Osteoblast (primary cell): ENCODE measurements at regions not wholly inside any gene's neighbourhood (a gene's known extent, or its start where the extent isn't known, plus 50 kb on each side); places are given as distances from the start of the nearest gene placed in this dataset.

Experiments used
- DNase-seq: peaks from one replicate; pipeline ENCODE4 v3.0.0; 2011; ENCODE audit warnings: low spot score, mixed read lengths; ENCODE audit not compliant: insufficient read length; ENCODE audit errors: missing footprints
- H2AFZ ChIP-seq: 2 replicates; pipeline ENCODE4 v1.6.0; 2011; ENCODE audit warnings: mild to moderate bottlenecking, low read length
- H3K27ac ChIP-seq: 2 replicates; pipeline ENCODE4 v1.5.1; 2011; ENCODE audit warnings: mild to moderate bottlenecking, low read depth, low read length, moderate library complexity
- H3K27me3 ChIP-seq: 2 replicates; pipeline ENCODE4 v1.6.0; 2012; ENCODE audit warnings: mild to moderate bottlenecking, control low read depth, inconsistent platforms, low read length, moderate library complexity; ENCODE audit not compliant: insufficient read depth
- H3K36me3 ChIP-seq: 2 replicates; pipeline ENCODE4 v1.5.1; 2011; ENCODE audit warnings: mild to moderate bottlenecking, low read length, control low read depth, moderate library complexity; ENCODE audit not compliant: insufficient read depth
- H3K4me1 ChIP-seq: 2 replicates; pipeline ENCODE4 v1.5.1; 2011; ENCODE audit warnings: mild to moderate bottlenecking, low read length, control low read depth, moderate library complexity; ENCODE audit not compliant: insufficient read depth
- H3K4me2 ChIP-seq: 2 replicates; pipeline ENCODE4 v1.6.0; 2011; ENCODE audit warnings: mild to moderate bottlenecking, low read length; ENCODE audit not compliant: insufficient read depth
- H3K4me3 ChIP-seq: fragments of 200-600 bp; sonication (generic); 3 replicates; pipeline ENCODE4 v1.5.1; 2012; ENCODE audit warnings: mild to moderate bottlenecking, low read length, inconsistent platforms; ENCODE audit not compliant: insufficient read depth
- H3K79me2 ChIP-seq: 2 replicates; pipeline ENCODE4 v1.6.0; 2012; ENCODE audit warnings: mild to moderate bottlenecking, low read length, control low read depth, inconsistent platforms; ENCODE audit not compliant: insufficient read depth
- H3K9me3 ChIP-seq: 2 replicates; pipeline ENCODE4 v1.5.1; 2011; ENCODE audit warnings: low read depth, low read length, control low read depth
- H4K20me1 ChIP-seq: 2 replicates; pipeline ENCODE4 v1.6.0; 2012; ENCODE audit warnings: mild to moderate bottlenecking, low read length, control low read depth; ENCODE audit not compliant: insufficient read depth
- TF ChIP-seq, protein P1 (sequence below): IDR thresholded peaks from 2 replicates; pipeline ENCODE4 v1.5.1; 2011; ENCODE audit warnings: mild to moderate bottlenecking, low read depth, low read length, moderate library complexity; ENCODE audit errors: extremely low read depth

DNA sequence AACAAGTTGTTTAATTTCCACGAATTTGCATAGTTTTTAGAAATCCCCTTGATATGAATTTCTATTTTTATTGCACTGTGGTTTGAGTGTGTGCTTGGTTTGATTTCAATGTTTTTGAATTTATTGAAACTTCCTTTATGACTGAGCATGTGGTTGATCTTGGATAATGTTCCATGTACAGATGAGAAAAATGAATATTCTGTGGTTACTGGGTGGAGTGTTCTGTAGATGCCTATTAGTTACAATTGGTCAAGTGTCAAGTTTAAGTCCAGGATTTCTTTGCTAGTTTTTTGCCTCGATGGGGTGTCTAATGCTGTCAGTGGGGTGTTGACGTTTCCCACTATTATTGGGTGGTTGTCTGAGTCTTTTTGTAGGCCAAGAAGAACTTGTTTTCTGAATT, 319.5 kb upstream of the ACTBL2 start:
- Histone ChIP-seq H3K4me3 (no peak overlapping the region), H3K9me3 (no peaks in the 10 kb centered on the region), H2AFZ (no peak overlapping the region), H3K4me1 (peaks cover 25% of the 10 kb centered on the region), H3K79me2 (no peaks in the 10 kb centered on the region), H3K36me3 (no peaks in the 10 kb centered on the region), H3K27me3 (no peaks in the 10 kb centered on the region), H3K27ac (no peak overlapping the region), H3K4me2 (no peak overlapping the region), H4K20me1 (no peaks in the 10 kb centered on the region)
- TF ChIP-seq, protein P1, sequence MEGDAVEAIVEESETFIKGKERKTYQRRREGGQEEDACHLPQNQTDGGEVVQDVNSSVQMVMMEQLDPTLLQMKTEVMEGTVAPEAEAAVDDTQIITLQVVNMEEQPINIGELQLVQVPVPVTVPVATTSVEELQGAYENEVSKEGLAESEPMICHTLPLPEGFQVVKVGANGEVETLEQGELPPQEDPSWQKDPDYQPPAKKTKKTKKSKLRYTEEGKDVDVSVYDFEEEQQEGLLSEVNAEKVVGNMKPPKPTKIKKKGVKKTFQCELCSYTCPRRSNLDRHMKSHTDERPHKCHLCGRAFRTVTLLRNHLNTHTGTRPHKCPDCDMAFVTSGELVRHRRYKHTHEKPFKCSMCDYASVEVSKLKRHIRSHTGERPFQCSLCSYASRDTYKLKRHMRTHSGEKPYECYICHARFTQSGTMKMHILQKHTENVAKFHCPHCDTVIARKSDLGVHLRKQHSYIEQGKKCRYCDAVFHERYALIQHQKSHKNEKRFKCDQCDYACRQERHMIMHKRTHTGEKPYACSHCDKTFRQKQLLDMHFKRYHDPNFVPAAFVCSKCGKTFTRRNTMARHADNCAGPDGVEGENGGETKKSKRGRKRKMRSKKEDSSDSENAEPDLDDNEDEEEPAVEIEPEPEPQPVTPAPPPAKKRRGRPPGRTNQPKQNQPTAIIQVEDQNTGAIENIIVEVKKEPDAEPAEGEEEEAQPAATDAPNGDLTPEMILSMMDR = no peak
- no peak for DNase-seq

DNA sequence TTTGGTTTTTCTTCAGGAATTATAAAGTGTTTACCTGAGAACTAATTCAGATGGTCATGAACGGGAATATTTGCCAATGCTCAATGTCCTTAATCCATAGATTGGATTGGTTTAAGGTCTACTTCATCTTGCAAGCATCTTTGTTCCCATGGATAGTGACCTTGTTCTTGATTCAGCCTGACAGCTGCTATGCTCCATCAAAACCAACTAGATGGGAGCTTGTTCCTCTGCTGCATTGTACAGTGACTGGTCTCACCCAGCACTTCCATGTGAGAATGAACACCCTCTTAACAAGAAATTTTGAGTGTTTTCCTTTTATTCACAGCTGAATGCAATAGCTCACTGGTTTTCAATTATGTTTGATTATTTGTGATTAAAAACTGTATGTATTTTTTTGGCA, 312.6 kb upstream of the ACTBL2 start:
- Histone ChIP-seq H3K9me3 (no peaks in the 10 kb centered on the region), H3K27ac (no peak overlapping the region), H3K4me1 (no peaks in the 10 kb centered on the region), H3K4me2 (no peak overlapping the region), H2AFZ (no peak overlapping the region), H3K4me3 (no peak overlapping the region), H4K20me1 (no peaks in the 10 kb centered on the region), H3K79me2 (no peaks in the 10 kb centered on the region), H3K36me3 (no peaks in the 10 kb centered on the region), H3K27me3 (no peaks in the 10 kb centered on the region)
- DNase-seq = no peak
- TF ChIP-seq, protein P1 = no peak

DNA sequence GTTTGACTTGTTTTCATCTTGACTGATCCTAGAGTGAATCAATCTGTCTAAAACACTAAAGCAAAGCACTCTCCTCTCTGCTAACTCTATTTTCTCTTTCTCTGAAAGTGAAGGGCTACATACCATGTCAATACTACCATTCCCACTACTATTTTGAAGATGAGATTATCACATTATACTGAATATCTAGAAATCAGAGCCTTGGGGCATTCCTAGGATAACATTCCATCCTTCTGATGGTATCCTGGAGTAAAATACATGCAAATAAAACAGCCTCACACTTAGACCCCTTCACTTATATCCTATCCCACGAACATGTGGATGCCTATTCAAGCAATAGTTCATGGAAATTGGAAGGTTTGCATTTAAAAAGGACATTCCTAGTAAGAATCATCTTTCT, 309.3 kb upstream of the ACTBL2 start:
- Histone ChIP-seq H3K4me3 (no peak overlapping the region), H3K27ac (no peak overlapping the region), H3K36me3 (no peaks in the 10 kb centered on the region), H3K9me3 (no peaks in the 10 kb centered on the region), H3K4me2 (no peak overlapping the region), H3K79me2 (no peaks in the 10 kb centered on the region), H3K4me1 (no peaks in the 10 kb centered on the region), H4K20me1 (no peaks in the 10 kb centered on the region), H3K27me3 (no peaks in the 10 kb centered on the region), H2AFZ (peak overlapping the region; percentile 12)
- no peak for DNase-seq
- TF ChIP-seq, protein P1 = no peak

DNA sequence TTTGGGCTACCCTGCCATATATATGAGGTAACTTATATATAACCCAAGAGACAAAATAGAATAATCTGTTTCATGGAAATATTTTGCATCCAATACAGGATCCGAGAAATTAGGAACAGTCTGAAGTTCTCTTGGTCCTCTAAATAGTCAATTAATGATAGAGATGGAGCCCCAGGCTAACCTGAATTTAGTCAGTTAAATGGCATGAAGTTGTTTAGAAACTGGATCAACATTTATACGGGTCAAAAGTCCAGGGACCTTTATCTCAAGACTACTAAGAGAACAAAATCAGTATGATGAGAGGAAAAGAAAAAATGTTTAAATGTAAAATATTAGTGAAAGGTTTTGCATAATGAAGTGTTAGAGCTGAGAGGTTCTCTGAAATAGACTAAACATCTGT, 303.3 kb upstream of the ACTBL2 start:
- no peak overlapping the region for H3K4me2 ChIP-seq
- DNase-seq = no peak
- H4K20me1 ChIP-seq = no peaks in the 10 kb centered on the region
- H2AFZ ChIP-seq = no peak overlapping the region
- peaks cover 18% of the 10 kb centered on the region for H3K4me1 ChIP-seq
- TF ChIP-seq, protein P1 = no peak
- no peaks in the 10 kb centered on the region for H3K9me3 ChIP-seq
- no peak overlapping the region for H3K27ac ChIP-seq
- no peaks in the 10 kb centered on the region for H3K79me2 ChIP-seq
- no peaks in the 10 kb centered on the region for H3K36me3 ChIP-seq
- H3K27me3 ChIP-seq = no peaks in the 10 kb centered on the region
- H3K4me3 ChIP-seq = no peak overlapping the region
